HG03469 (cell line): ENCODE measurements at regions not wholly inside any gene's neighbourhood (a gene's known extent, or its start where the extent isn't known, plus 50 kb on each side); places are given as distances from the start of the nearest gene placed in this dataset.
"Not testable (repeated sequence)": the region's sequence is repeated elsewhere in the genome, so short reads cannot be mapped to it uniquely, and the experiment has no call there.

Source experiments
- ATAC-seq: cut with Tn5 transposase; IDR thresholded peaks from one replicate; pipeline ENCODE4 v1.9.1; 2021; ENCODE audit warnings: mild to moderate bottlenecking, moderate library complexity, moderate number of reproducible peaks; ENCODE audit not compliant: unreplicated experiment

DNA sequence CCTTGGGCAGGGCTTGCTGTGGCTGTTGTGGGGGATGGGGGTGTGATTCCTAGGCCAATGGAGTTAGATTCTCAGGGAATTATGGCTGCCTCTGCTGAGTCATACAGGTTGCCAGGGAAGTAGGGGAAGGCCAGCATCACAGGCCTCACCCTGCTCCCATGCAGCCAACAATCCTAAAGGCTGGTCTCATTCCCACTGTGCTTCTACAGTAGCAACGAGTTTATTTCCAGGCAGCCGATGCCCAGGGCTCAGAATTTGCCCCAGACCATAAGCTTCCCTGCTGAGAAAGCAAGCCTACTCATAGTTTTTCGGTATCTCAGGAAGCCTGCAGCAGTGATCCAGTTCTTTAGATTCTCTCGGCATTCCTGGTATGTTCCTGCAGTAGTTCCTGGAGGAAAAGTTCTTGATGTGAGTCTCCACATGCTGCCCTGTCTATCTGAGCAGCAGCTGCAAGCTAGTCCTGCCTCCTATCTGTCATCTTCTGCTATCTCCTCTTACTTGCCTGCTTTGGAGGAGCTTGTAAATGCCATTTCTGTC lies 59.3 kb upstream of the SELENOP start:
- ATAC-seq: no peak

DNA sequence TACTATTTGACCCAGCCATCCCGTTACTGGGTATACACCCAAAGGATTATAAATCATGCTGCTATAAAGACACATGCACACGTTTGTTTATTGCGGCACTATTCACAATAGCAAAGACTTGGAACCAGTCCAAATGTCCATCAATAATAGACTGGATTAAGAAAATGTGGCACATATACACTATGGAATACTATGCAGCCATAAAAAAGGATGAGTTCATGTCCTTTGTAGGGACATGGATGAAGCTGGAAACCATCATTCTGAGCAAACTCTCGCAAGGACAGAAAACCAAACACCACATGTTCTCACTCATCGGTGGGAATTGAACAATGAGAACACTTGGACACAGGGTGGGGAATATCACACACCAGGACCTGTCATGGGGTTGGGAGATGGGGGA lies 56.7 kb upstream of the SELENOP start:
- ATAC-seq: not testable (repeated sequence)

DNA sequence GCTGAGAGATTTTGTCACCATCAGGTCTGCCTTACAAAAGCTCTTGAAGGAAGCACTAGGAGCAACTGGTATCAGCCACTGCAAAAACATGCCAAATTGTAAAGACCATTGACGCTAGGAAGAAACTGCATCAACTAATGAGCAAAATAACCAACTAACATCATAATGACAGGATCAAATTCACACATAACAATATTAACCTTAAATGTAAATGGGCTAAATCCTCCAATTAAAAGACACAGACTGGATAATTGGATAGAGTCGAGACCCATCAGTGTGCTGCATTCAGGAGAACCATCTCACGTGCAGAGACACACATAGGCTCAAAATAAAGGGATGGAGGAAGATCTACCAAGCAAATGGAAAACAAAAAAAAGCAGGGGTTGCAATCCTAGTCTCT lies 53.1 kb upstream of the SELENOP start:
- ATAC-seq: not testable (repeated sequence)
